ENCODE measurements at regions not wholly inside any gene's neighbourhood (a gene's known extent, or its start where the extent isn't known, plus 50 kb on each side); places are given as distances from the start of the nearest gene placed in this dataset.
A peak's percentile ranks its signal among the peaks of the same experiment; 100 is the strongest.
"Not testable (repeated sequence)": the region's sequence is repeated elsewhere in the genome, so short reads cannot be mapped to it uniquely, and the experiment has no call there.

GRCh38 chr3:21894459-21895340 lies 143.7 kb upstream of the ZNF385D start:
- DNase-seq (ENCODE audit: low read depth), result peak; percentile 32

DNA sequence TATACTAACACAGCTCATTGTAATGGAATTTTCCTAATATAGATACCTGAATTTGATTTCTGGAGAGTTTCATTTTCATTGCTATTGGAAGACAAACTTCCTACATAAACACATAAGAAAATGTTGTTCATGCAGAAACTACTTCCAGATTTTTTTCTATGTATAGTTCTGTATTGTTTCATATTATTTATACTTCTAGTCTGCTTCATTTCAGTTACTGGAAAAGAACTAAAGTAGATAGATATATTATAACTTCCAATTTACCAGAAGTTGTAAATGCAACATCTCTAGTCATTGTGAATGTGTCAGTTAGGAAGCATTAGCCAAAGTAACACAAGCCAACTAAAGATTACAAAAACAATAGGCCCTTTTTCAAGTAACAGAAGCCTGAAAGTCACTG lies 147.3 kb upstream of the ZNF385D start:
- no peak for DNase-seq (ENCODE audit: low read depth)

- DNase-seq (ENCODE audit: low read depth), result no peak
Observed at GRCh38 chr3:21901484-21901883, 150.5 kb upstream of the ZNF385D start.

GRCh38 chr3:21902956-21903355 lies 151.9 kb upstream of the ZNF385D start:
- DNase-seq (ENCODE audit: low read depth), result no peak

DNA sequence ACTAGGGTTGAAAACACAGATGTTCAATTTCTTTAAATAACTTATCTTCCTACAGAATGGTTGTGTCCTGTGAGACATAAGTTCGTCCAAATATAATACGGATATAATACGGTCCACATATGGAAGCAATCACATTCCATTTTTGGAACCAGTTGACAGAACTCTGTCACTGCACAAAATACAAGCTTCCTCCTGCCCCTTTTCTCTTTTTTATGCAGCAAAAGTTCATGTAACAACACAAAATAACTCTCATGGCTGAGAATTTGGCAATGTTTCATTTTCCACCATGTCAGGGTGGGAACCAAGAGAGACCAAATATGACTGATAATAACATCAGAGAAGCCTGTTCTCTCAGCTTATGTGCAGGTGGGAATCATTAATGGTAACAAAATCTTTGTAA lies 158.1 kb upstream of the ZNF385D start:
- no peak for DNase-seq (ENCODE audit: low read depth)

- peak; percentile 14 for DNase-seq (ENCODE audit: low read depth)
Observed at GRCh38 chr3:21912711-21913110, 161.7 kb upstream of the ZNF385D start.

DNA sequence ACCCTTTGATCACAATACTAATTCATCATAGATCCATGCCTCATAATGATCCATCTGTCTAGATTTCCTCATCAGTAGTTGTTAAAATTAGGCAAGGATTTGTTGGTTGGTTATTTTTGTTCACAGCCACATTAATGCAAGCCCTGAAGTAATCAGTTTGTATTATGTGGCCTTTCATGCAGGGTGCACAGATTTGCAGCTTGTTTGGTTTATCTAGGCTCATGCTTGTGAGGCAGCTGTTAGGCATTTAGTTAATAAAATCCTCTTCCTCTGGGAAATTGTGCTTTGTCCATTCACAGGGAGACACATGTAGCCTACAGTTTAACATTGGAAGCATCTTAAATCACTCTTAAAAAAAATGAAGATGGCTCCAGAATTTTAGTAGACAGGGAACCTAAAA lies 162.8 kb upstream of the ZNF385D start:
- peak; percentile 74 for DNase-seq (ENCODE audit: low read depth)

DNA sequence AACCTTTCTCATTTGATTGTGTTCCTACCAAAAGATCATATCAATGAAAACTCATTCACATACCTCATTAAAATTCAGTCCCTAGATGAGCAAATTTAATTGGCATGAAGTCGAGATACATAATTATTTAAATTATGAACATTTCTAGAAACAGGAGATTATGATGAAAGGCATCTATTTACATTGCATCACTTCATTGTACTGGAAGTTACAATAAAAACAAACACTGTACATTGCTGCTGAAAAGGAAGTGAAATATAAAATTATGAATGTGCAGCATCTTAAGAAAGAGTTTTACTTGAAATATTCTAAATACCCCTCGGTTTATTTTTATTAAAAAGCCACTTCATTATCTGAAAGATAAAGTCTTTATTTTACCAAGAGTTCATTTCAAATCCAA lies 163.4 kb upstream of the ZNF385D start:
- DNase-seq (ENCODE audit: low read depth), result no peak

- no peak for DNase-seq (ENCODE audit: low read depth)
Observed at GRCh38 chr3:21919383-21919782, 168.4 kb upstream of the ZNF385D start.

DNA sequence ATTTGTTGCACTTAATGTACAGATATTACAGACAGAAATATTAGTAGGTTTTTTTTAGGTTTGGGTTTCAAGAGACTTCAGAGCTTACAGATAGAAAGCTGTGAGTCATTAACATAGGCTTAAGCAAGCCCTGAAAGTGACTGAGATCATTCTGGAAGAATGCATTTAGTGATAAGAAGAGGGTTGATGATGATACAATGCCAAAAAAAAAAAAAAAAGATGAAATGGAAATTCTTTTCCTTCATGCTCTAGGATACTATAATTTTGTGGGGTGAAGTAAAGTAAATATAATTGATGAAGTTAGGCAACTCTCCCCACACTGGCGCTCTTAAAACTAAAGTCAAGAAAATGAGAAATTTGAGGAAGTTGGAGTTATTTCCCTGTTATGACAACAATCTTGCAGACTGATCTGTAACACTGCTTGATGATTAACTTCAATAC lies 169.4 kb upstream of the ZNF385D start:
- peak; percentile 75 for DNase-seq (ENCODE audit: low read depth)

GRCh38 chr3:21923156-21923555 lies 172.1 kb upstream of the ZNF385D start:
- DNase-seq (ENCODE audit: low read depth), result not testable (repeated sequence)

DNA sequence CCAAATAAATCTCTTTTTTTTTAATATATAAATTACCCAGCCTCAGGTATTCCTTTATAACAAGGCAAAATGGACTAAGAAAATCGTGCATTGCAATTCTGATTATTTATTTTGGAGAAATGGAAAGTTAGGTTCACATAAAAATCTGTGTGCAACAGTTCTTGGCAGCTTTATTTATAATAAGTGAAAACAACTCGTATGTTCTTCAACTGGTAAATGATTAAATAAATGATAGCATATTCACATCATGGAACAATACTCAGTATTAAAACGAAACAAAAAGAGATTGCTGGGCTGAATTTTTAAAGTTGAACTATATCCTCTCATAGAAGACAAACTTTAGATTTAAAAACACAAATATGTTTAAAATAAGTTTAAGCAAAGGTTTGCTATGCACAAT lies 176.3 kb upstream of the ZNF385D start:
- no peak for DNase-seq (ENCODE audit: low read depth)

DNA sequence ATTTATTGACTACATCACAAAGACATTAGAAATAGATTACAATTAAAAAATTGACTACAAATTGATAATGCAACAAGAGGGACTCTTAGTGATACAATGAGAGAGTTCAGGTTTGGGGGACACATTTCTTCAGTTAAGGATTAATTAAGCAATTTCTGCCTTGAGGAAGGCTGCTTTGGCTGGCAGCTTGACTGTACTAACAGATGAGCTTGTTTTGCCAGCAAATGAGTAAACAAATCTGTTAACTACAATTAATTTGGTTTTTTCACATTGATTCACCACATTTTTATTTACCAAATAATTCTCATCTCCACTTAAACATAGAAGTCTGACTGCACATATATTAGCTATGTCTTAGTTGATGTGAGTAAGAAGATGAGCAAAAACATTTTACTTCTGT lies 183.6 kb upstream of the ZNF385D start:
- no peak for DNase-seq (ENCODE audit: low read depth)

DNA sequence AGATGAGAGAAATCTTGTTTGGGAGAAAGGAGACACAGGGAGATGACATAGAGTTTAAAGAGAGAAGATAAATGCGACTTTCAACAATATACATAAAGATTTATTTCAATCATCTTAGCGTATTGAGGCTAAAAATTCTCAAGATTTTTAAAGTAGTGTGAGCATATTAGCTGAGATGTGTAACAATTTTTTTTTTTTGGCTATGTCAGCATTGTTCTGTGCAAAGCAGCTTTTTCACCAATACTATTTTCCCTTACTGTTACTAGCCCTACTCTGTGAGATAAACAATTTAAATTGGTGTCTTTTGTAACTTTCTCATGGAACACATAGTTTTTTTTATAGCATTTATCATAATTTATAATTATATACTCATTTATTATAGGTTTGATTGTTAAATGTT lies 185.2 kb upstream of the ZNF385D start:
- DNase-seq (ENCODE audit: low read depth), result no peak

DNA sequence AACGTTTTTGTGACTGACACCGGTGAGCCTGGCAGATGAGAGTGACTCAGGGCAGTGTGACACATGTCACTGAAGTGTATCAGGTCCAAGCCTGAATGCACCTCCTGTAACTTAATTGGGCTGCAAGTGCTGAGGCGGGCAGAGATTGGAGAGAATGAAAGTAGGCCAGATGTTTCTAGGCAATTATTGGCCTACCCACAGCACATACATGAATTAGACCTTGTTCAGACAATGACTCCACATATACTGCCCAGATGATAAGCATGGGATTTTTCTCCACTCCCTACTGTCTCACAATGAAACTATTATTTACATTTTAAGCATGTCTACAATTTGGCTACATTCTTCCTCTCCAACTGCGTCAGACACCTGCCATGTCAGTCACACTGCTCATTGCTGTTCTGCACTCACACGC lies 187.3 kb upstream of the ZNF385D start:
- peak; percentile 32 for DNase-seq (ENCODE audit: low read depth)

DNA sequence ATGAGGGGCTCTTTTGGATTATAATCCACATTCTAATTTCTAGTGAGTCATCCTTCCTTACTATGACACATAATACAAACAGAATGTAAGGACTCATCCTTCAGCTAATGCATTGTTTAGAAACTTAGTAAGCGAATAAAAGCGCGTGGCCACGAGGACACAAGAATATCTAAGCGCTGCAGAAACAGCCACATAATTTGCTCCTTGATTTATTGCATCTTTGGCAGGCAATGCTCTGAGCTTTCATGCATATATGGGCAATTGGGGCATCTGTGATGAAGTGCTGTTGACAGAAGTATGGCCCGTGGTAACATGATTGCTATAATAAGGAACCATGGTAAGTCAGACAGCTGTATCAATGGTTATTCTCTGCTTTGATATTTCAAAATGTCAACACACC lies 191.3 kb upstream of the ZNF385D start:
- DNase-seq (ENCODE audit: low read depth), result peak; percentile 80

GRCh38 chr3:21944251-21944650 lies 193.2 kb upstream of the ZNF385D start:
- no peak for DNase-seq (ENCODE audit: low read depth)

- no peak for DNase-seq (ENCODE audit: low read depth)
Observed at GRCh38 chr3:21952856-21953255, 201.8 kb upstream of the ZNF385D start.

- peak; percentile 64 for DNase-seq (ENCODE audit: low read depth)
Observed at GRCh38 chr3:21954709-21955108, 203.7 kb upstream of the ZNF385D start.

DNA sequence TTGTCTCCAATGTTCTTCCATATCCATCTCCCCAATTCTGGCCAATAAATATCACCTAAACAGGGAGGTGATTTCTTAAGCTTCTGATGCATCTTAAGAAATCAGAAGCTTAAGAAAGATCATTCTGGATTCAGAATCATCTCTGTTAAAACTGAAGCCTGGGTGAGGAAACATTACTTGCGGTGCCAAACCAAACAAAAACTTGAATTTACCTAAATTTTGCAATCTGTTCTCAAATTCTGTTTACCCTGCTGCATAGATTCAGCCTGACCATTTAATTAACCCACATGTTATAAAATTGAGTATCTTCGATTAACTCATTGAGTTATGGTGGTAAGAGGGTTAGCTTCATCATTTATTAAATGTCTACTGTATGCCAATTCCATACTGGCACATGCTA lies 204.4 kb upstream of the ZNF385D start:
- DNase-seq (ENCODE audit: low read depth), result no peak

GRCh38 chr3:21960033-21960432 lies 209.0 kb upstream of the ZNF385D start:
- no peak for DNase-seq (ENCODE audit: low read depth)

GRCh38 chr3:21962456-21962855 lies 211.4 kb upstream of the ZNF385D start:
- peak; percentile 48 for DNase-seq (ENCODE audit: low read depth)

GRCh38 chr3:21966457-21966856 lies 215.4 kb upstream of the ZNF385D start:
- not testable (repeated sequence) for DNase-seq (ENCODE audit: low read depth)

DNA sequence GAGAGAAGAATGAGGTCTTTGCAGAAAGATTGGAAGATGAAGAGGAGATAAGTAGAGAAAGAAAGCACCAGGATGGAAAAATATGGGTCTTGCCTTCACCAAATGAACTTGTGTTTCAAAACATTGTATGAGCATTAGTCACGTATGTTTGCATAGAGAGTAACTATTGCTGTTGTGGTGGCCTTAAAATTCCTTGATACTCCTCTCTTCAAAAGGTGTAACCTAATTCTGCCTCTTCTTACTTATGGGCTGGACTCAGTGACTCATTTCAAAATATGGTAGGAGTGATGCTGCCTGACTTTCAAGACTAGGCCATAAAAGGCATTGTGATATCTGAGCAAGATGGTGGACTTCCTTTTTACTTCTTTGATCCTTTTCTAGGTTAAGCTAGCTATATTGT lies 228.7 kb upstream of the ZNF385D start:
- peak; percentile 77 for DNase-seq (ENCODE audit: low read depth)

Measured in LHCN-M2 (cell line).